ENCODE measurements at regions not wholly inside any gene's neighbourhood (a gene's known extent, or its start where the extent isn't known, plus 50 kb on each side); places are given as distances from the start of the nearest gene placed in this dataset.

- Histone ChIP-seq H2AFZ (ENCODE audit: low read depth) (no peak overlapping the region), H3K27me3 (ENCODE audit: insufficient read depth, low read depth) (no peaks in the 10 kb centered on the region), H4K20me1 (ENCODE audit: insufficient read depth) (no peaks in the 10 kb centered on the region), H3K27ac (no peak overlapping the region), H3K79me2 (ENCODE audit: insufficient read depth, low read depth) (no peaks in the 10 kb centered on the region), H3K4me3 (IDR thresholded peaks at IDR 0.05; ENCODE audit: insufficient read depth, low read depth, low read length) (no peak overlapping the region), H3K9ac (no peak overlapping the region), H3K36me3 (ENCODE audit: insufficient read depth) (no peaks in the 10 kb centered on the region), H3K4me1 (ENCODE audit: low read depth, poor library complexity, severe bottlenecking) (no peaks in the 10 kb centered on the region), H3K4me2 (no peak overlapping the region)
- peak; percentile 46 for TF ChIP-seq CTCF (conservative IDR thresholded peaks at IDR 0.05; ENCODE audit: low read depth, low read length)
Observed at GRCh38 chr7:46776790-46777189, 805.1 kb downstream of the TNS3 start.

- no peak overlapping the region for H3K4me3 ChIP-seq (IDR thresholded peaks at IDR 0.05; ENCODE audit: insufficient read depth, low read depth, low read length)
- no peak for TF ChIP-seq CTCF (conservative IDR thresholded peaks at IDR 0.05; ENCODE audit: low read depth, low read length)
- no peaks in the 10 kb centered on the region for H3K36me3 ChIP-seq (ENCODE audit: insufficient read depth)
- no peak overlapping the region for H2AFZ ChIP-seq (ENCODE audit: low read depth)
- H3K27ac ChIP-seq: no peak overlapping the region
- no peak overlapping the region for H3K9ac ChIP-seq
- H3K4me1 ChIP-seq (ENCODE audit: low read depth, poor library complexity, severe bottlenecking): no peaks in the 10 kb centered on the region
- H3K4me2 ChIP-seq: no peak overlapping the region
- no peaks in the 10 kb centered on the region for H3K79me2 ChIP-seq (ENCODE audit: insufficient read depth, low read depth)
- no peaks in the 10 kb centered on the region for H3K27me3 ChIP-seq (ENCODE audit: insufficient read depth, low read depth)
- H4K20me1 ChIP-seq (ENCODE audit: insufficient read depth): no peaks in the 10 kb centered on the region
Observed at GRCh38 chr7:46775776-46776175, 806.1 kb downstream of the TNS3 start.

GRCh38 chr7:46775020-46775419, 806.9 kb downstream of the TNS3 start:
- no peaks in the 10 kb centered on the region for H3K36me3 ChIP-seq (ENCODE audit: insufficient read depth)
- H3K4me1 ChIP-seq (ENCODE audit: low read depth, poor library complexity, severe bottlenecking): no peaks in the 10 kb centered on the region
- no peaks in the 10 kb centered on the region for H3K27me3 ChIP-seq (ENCODE audit: insufficient read depth, low read depth)
- H3K79me2 ChIP-seq (ENCODE audit: insufficient read depth, low read depth): no peaks in the 10 kb centered on the region
- H3K4me2 ChIP-seq: no peak overlapping the region
- H3K9ac ChIP-seq: no peak overlapping the region
- TF ChIP-seq CTCF (conservative IDR thresholded peaks at IDR 0.05; ENCODE audit: low read depth, low read length): no peak
- H4K20me1 ChIP-seq (ENCODE audit: insufficient read depth): no peaks in the 10 kb centered on the region
- no peak overlapping the region for H2AFZ ChIP-seq (ENCODE audit: low read depth)
- no peak overlapping the region for H3K27ac ChIP-seq
- H3K4me3 ChIP-seq (IDR thresholded peaks at IDR 0.05; ENCODE audit: insufficient read depth, low read depth, low read length): no peak overlapping the region

GRCh38 chr7:46774515-46774914, 807.4 kb downstream of the TNS3 start:
- Histone ChIP-seq H3K36me3 (ENCODE audit: insufficient read depth) (no peaks in the 10 kb centered on the region), H3K9ac (no peak overlapping the region), H3K4me1 (ENCODE audit: low read depth, poor library complexity, severe bottlenecking) (no peaks in the 10 kb centered on the region), H4K20me1 (ENCODE audit: insufficient read depth) (no peaks in the 10 kb centered on the region), H3K4me3 (IDR thresholded peaks at IDR 0.05; ENCODE audit: insufficient read depth, low read depth, low read length) (no peak overlapping the region), H2AFZ (ENCODE audit: low read depth) (no peak overlapping the region), H3K4me2 (no peak overlapping the region), H3K27ac (no peak overlapping the region), H3K27me3 (ENCODE audit: insufficient read depth, low read depth) (no peaks in the 10 kb centered on the region), H3K79me2 (ENCODE audit: insufficient read depth, low read depth) (no peaks in the 10 kb centered on the region)
- TF ChIP-seq CTCF (conservative IDR thresholded peaks at IDR 0.05; ENCODE audit: low read depth, low read length): no peak

GRCh38 chr7:46772776-46773175, 809.1 kb downstream of the TNS3 start:
- TF ChIP-seq CTCF (conservative IDR thresholded peaks at IDR 0.05; ENCODE audit: low read depth, low read length): no peak
- no peak overlapping the region for H3K27ac ChIP-seq
- H3K4me2 ChIP-seq: no peak overlapping the region
- no peaks in the 10 kb centered on the region for H3K79me2 ChIP-seq (ENCODE audit: insufficient read depth, low read depth)
- no peak overlapping the region for H3K9ac ChIP-seq
- no peak overlapping the region for H2AFZ ChIP-seq (ENCODE audit: low read depth)
- H3K4me1 ChIP-seq (ENCODE audit: low read depth, poor library complexity, severe bottlenecking): no peaks in the 10 kb centered on the region
- no peak overlapping the region for H3K4me3 ChIP-seq (IDR thresholded peaks at IDR 0.05; ENCODE audit: insufficient read depth, low read depth, low read length)
- H3K27me3 ChIP-seq (ENCODE audit: insufficient read depth, low read depth): no peaks in the 10 kb centered on the region
- H3K36me3 ChIP-seq (ENCODE audit: insufficient read depth): no peaks in the 10 kb centered on the region
- H4K20me1 ChIP-seq (ENCODE audit: insufficient read depth): no peaks in the 10 kb centered on the region
